ENCODE measurements at regions not wholly inside any gene's neighbourhood (a gene's known extent, or its start where the extent isn't known, plus 50 kb on each side); places are given as distances from the start of the nearest gene placed in this dataset.

DNA sequence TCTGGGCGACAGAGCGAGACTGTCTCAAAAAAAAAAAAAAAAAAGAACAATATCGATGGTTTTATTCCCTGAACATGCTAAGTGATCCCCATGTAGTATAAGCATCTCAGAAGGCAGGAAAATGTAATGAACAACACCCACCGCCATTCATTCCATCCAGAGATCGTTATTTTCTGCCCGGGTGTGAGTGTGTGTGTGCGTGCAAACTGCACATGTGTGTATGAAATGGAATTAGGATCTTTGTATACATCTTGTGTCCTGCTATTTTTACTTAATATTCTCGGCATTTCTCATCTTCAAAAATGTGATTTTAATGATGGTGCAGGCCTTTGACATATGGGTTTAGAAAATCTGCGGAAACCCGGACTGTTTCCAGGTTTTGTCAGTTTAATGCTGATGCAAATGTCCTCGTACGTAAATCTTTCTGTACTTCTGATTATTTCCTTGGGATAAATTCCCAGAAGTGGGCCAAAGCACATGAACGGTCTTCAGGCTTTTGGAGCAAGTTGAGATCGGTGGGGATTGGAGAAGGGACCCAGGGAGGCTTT lies 254.8 kb downstream of the SEC14L1 start:
- no peak for DNase-seq

DNA sequence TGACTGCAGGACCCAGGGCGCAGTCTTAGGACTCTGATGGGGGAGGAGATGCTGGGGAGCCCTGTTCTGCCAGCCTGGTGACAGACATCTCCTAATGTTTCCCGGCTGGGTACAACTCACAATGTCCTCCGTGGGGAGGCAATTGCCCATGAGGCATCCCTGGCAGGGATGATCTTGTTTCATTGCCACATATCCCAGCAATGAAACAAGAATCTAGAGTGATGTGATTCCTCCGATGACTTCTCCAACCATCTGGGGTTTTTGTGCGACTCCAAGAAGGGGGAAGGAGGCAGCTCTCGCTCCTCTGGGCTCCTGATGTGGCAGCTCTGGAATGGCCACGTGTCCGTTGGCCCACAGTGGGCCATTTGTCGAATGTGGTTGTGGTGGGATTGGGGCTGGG lies 255.8 kb downstream of the SEC14L1 start:
- no peak for DNase-seq

DNA sequence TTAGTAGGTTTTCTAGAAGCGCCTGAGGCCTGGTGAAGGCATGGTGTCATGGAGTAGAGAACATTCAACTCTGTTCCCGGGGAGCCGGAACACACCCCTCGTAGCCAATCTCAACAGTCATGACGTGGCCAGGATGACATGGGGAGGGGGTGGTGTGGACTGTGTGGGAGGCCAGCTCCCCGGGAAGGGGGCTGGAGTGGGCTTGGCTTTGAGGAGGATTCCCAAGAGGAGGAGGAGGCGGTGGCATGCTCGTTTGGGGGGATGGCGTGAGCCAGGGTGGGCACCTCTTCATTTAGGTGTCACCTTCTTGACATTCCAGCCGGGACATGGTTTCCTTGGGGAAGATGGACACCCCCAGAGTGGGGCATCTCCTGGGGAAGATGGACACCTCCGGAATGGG lies 257.5 kb downstream of the SEC14L1 start:
- no peak for DNase-seq

DNA sequence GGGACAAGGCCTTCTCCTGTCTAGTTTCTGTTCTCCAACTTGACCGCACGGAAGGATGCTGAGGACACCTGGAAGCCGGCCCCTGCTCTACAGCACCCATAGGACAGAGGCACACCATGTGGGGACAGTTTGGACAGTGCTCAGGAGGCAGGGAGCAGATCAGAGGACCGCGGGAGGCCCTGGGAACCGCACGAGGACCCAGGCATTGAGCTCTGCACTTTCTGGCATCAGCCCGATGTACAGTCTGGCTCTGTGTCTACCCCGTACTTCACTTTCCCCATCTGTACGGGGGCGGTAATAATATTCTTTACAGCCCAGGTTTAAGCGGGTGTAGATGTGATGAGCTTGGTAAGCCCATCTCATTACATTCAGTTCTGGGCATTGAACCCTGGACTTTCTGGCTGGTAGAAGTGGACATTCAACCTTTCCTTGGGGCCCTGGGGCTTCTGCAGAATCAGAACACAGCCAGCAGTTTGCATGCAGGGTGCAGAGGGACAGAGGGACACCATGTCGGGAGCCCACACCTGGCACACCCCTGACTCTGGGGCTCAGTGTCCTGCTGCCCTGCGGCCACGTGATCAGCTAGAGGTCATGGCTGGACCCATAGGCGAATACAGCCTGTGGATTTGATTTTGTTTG lies 258.7 kb downstream of the SEC14L1 start:
- DNase-seq, result no peak

DNA sequence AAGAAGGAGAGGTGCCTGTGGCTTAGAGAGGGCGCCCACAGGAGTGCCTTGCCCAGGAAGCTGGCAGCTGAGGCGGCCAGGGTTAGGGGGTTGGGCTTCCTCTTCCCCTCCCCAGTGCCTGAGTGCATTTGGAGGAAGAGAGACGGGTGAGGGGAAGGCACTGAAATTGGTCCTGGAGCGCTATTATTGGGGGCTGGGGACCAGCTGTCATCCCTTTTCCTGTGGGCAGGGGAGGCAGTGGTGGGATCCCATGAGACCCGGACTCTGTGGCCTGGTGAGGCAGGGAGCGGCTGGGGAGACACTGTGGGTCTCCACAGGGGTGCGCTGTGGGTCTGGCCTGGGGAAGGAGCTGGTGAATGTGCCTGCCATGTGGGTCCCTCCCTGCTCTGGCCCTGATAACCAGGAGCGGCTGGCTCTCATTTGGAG lies 259.7 kb downstream of the SEC14L1 start:
- DNase-seq, result no peak

DNA sequence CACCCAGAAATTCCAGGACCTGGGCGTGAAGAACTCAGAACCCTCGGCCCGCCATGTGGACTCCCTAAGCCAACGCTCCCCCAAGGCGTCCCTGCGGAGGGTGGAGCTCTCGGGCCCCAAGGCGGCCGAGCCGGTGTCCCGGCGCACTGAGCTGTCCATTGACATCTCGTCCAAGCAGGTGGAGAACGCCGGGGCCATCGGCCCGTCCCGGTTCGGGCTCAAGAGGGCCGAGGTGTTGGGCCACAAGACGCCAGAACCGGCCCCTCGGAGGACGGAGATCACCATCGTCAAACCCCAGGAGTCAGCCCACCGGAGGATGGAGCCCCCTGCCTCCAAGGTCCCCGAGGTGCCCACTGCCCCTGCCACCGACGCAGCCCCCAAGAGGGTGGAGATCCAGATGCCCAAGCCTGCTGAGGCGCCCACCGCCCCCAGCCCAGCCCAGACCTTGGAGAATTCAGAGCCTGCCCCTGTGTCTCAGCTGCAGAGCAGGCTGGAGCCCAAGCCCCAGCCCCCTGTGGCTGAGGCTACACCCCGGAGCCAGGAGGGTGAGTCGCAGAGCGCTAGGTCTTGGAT lies 261.5 kb downstream of the SEC14L1 start:
- no peak for DNase-seq

DNA sequence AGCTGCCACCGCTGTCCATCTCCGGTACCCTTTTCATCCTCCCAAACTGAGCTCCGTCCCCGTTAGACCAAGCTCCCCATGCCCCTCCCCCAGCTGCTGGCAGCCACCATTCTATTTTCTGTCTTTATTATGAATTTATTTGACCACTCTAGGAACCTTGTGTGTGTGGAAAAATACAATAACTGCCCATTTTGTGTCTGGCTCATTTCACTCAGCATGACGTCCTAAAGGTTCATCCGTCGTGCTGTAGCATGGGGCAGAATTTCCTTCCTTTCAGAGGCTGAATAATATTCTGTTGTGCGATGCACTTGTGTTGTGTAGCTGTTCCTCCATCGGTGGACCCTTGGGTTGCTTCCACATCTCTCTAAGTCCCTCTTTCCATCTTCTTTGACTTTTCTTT lies 263.1 kb downstream of the SEC14L1 start:
- DNase-seq, result no peak

DNA sequence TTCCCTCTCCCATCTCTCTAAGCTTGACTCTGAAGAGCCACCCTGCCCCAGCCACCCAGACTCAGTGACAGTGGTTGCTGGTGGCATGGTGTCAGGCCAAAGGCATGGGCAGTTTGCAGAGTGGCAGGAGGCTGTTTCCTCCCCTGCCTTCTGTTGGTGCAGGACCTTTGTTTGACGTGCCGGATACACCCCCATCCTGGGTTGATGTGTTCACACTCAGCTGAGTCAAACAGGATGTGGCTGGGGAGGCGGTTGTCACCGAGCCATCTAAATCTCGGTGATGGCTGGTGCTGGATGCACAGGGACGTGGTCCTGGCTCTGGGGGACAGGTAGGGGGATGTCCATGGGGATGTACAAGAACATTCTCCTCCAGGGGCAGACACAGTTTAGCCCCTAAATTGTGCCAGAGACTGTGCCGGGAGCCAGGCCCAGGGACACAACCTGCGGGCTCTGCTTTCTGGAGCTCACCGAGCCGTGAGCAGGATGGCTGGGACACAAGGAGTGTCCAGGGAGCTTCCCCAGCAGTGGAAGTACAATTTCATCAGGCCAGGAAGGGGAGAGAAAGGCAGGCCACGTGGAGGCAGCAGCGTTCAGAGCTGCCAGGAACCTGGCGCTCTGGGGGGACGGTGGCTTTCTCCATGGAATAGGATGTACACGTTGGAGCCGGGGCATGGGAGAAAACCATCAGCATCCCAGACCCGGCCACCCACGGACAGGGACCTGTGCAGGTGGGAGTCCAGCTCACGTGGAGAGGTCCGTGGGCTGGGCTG lies 264.2 kb downstream of the SEC14L1 start:
- peak; percentile 34 for DNase-seq

DNA sequence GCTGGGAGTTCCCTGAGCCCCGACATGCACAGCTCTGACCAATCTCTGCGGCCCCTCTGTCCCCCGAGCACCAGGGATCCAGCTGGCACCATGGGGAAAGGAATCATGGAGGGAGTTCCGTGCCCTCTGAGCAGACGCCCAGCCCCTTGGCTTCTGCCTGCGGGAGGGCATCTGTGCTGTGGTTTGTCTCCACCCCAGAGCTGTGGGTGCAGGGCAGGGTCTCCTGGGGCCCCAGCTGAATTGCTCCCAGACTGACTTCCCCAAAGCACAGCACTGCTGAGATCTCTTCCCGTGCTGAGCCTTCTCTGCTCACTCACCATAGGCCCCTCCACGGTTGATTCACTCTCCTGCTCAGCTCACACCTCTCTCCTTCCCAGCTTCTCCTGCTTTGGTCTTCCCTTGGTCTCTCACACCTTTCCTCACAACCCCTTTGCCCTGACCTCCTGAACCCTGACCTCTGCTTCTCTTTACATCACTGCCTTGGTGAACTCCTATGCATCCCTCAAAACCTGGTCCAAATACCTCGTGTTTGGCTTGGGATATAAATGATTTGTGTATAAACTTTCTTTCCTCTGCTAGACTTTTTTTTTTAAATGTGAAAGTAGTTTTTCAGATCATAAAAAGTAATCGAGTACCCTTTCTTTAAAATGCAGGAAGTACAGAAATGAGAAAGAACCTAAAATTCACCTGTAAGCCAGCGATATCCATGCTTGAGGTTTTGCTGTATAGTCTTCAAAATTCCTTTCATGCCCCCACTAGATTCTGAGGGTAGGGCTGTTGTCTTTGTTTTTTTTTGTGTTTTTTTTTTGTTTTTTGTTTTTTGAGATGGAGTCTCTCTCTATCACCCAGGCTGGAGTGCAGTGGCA lies 265.3 kb downstream of the SEC14L1 start:
- DNase-seq, result no peak

DNA sequence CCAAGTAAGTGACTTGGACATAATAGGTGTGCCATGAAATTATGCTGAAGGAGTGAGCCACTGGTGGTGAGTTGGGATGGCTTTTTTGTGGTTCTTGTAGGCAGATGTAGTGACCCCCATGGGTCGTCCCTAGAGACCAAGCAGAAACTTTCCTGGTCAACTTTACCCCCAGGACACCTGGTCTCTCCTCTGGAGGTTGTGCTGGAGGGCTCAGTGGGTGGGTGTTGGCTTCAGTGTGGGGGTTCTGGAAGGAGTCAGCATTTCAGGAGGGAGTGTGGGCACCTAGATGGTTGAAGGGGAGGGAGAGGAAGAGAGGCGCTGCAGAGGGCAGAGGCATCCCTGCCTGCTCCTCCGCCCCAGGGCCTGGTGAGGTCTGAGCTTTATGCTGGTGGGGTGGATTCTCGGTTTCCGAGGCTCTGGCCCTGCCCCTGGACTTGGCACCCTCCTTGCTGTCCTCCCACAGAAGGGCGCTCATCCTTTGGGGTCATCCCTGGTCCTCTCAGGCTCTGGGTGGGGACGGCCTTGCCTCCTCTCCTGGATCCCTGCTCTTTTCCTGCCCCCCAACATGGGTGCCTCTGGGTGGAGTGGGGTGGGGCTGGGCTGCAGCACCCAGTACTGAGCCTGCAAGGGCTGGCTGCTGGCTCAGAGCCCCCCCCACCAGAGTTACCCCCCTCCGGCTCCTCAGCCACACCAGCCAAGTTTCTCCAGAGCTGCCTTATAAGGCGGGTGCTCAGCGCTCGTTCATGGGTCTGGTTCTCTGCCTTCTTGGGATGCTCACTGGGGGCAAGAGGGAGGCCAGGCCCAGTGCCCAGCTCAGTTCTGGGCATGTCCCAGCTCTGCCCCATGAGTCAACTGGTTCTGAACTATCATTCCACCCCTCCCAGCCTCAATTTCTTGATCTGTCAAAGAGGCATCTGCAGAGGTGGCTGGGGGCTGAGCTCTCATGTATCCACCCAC lies 266.8 kb downstream of the SEC14L1 start:
- DNase-seq, result no peak

DNA sequence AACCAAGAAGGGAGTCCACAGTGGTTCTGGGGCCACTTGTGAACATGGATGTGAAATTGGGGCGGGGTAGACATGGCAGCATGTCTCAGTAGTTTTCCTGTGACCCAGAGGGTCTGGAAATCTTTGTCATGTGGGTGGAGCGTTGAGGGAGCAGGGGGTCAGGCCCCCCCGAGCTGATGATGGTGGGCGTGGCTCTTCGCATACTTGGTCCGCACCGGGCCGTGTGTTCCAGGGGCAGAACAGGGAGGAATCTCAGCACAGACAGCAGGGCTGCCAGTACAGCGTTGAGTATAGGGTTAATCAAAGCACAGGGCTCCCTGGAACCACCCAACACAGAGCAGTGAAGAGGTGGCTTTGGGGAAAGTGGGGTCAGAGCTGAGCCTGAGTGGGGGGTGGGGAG lies 267.5 kb downstream of the SEC14L1 start:
- no peak for DNase-seq

DNA sequence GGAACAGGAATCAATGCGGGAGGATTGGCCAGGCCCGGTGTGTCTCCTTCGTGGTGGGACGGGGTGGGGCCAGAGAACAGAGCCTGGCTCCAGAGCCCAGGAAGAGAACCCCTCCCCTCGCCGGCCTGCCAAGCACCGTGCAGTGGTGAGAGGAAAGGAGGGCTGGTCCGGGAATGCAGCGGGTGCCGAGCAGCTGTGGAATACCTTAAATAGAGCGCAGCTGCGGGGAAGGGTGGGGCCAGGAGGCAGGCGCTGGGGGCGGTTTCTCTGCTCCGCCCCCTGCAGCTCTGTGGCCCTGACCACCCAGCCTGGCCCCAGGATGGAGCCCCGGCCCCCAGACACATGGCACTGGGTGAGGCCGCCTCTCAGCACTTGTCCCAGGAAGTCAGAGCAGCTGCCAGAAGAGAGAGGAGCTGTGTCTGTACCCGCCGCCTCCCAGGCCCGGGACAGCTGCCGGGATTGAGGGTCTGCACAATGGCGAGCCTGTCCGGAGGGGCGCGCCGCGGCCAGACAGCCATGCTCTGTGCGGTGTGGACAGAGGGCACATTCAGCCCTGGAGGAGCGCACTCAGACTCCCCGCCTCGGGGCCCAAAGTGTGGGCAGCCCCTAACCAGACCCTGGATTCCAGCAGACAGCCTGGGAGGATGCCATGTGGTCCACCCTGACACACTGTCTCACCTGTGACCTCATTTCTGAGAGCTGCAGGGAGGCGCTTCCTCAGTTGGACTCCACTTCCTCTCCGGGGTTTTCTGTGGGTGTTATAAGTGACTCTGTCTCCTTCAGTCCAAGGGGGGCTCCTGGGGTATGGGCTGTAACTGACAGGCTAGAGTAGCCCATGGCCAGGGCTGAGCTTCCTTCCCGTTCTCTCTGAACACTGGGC lies 268.8 kb downstream of the SEC14L1 start:
- no peak for DNase-seq

DNA sequence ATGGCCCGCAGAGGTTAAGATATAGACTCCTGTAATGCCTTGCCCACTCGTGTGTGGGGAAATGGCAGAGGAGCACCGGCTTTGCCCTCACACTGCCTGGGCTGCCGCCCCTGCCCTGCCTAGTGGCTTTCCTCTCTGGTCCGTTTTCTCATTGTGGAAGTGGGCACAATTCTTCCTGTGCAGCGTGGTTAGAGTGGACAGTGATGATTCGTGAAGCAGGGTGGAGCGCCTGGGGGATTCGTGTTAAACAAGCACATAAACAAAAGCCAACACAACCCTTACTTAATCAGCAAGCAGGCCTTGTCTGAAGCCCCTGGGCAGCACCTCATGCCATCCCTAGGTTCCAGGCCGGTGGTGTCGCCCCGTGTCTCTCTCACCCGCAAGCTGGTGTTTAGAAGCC lies 269.7 kb downstream of the SEC14L1 start:
- DNase-seq, result no peak

DNA sequence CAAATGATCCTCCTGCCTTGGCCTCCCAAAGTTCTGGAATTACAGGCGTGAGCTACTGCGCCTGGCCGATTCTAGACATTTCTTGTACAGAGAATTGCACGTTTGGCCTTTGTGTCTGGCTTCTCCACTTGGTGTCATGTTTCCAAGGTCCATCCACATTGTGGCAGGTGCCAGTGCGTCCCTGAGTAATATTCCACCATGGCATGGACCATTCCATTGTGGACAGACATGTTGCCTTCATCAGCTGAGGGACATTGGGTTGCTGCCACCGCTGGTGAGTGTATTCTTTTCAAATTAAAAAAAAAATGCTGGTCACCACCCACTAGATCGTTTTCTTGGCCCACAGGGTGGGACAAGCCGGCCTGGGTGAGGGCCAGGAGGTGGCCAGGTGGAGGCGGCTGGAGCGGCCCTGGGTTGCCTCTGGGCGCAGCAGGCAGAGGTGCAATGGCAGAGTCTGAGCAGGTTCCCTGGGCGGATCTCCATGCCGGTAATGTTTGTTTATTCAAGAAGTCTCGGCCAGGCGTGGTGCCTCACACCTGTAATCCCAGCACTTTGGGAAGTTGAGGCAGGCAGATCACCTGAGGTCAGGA lies 274.1 kb downstream of the SEC14L1 start:
- DNase-seq, result no peak

DNA sequence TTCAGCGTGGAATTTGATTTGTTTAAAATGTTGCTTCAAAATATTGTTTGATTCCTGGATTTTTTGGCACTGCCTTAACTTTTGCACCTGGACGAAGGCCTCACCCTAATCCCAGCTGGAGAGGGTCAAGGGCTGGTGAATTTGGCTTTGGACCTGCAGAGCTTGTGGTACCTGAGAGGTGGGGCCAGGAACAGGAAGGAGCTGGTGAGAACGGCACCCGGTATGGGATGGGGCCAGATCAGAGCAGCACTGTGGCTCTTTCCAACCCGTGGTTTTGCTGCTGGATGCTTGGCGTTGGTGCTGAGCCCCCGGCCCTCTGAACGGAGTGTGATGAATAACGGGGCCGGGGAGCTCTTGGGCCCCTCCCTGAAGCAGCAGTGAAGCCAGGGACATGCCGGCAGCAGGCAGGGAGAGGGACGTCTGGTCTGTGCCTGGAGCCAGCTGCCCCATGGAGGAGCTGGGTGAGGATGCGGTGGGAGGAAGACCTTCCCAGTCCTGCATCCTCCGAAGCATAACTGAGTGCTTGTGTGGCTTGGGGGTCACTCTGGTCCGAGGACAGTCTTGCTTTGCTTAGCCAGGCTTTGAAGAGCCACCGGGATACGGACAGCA lies 275.4 kb downstream of the SEC14L1 start:
- no peak for DNase-seq

DNA sequence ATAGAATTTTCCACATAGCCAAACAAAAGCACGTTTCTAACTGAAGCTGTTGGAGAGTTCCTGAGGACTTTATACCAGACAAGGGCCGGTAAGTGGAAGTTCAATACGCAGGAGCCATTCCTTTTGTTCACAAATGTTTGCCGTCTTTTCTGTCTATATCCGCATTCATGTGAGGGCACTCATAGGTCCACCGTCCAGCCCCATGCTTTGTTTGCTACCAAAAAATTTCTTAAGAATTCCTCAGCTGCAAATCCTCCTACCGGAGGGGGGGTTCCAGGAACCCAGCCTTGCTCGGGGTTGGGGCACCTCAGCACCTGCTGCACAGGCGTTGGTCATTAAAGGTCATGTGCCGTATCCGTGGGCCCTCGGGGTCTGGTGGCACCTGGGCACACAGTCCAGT lies 276.8 kb downstream of the SEC14L1 start:
- no peak for DNase-seq

DNA sequence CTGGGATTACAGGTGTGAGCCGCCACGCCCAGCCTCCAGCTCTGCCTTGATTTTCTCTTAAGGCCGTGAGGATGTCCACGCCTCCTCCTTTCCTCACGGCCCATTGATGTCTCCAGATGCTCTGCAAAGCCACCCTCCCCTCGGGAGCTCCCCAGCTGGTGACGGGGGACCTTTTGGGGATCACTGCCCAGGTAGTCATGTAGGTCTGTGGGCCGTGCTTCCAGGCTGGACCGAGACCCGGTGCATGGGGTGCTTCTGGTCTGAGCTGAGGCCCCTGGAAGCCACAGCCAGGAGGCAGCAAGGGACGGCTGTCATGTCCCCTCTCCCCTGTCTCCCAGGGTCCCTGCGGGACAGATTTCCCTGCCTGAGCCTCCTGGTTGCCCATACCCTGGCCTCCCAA lies 277.8 kb downstream of the SEC14L1 start:
- no peak for DNase-seq

DNA sequence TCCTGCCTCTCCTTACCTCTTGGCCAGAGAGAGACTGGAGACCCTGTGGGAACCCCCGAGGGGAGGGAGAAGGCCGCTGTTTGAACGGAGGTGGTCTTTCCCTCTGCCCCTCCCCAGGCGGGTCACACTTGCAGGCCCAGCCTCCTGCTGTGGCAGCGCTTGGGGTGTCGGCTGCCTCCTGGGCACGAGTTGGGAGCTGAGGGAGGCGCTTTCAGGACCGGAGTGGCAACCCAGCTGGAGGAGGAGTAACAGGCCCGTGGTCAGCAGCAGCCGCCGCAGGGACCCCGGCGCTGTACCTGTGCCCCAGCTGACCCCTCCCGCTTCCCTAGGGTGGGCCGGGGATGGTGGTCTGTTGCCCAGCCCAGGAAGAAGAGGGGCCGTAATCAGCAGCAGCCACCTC lies 278.3 kb downstream of the SEC14L1 start:
- DNase-seq, result no peak

DNA sequence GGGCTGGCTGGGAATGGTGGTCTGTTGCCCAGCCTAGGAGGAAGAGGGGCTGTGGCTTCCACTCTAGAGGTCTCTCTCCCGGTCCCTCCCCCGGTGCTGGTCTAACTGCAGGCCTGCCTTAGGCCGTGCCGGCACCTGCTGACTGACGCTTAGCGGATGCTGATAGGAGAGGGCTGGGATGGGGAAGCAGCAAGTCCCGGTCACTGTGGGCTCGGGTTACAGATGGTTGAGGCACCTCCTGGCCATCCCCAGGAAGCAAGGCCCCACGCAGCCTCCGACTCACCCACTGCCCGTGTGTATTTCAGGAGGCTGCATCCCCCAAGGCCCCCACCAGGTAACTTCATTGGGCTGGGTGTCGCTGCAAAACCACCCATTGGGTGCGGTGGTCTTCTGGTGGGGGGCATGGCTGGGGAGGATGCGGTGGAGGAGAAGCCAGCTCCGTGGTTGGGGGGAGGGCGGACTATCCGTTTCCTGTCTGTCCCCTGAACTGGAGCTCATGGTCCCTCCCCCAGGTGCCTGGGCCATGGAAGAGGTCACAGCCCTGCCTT lies 278.9 kb downstream of the SEC14L1 start:
- no peak for DNase-seq

All from occipital lobe (tissue), 1 donor.